HK-2 (cell line): ENCODE measurements at regions not wholly inside any gene's neighbourhood (a gene's known extent, or its start where the extent isn't known, plus 50 kb on each side); places are given as distances from the start of the nearest gene placed in this dataset.
"Not testable (repeated sequence)": the region's sequence is repeated elsewhere in the genome, so short reads cannot be mapped to it uniquely, and the experiment has no call there.

Experiments used
- DNase-seq: peaks from one replicate; pipeline ENCODE4 v3.0.0-alpha.2; 2018; ENCODE audit not compliant: unreplicated experiment

DNA sequence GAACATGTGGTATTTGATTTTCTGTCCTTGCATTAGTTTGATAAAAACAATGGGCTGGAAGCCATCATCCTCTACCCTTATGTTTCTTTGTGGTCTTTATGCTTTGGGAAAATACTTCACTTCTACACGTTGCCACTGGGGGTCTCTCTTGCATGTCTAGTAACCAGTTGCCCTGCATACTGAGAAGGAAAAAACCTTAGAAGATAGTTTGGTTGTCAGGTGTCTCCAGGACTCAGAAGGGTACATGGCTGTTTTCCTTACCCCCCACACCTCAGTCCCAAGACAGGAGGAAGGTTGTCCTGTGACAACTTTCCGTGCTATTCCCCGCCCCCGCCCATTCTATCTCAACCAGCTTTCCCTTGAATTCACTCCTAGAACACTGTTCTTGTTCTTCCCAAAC lies 62.1 kb upstream of the LANCL3 start:
- no peak for DNase-seq

DNA sequence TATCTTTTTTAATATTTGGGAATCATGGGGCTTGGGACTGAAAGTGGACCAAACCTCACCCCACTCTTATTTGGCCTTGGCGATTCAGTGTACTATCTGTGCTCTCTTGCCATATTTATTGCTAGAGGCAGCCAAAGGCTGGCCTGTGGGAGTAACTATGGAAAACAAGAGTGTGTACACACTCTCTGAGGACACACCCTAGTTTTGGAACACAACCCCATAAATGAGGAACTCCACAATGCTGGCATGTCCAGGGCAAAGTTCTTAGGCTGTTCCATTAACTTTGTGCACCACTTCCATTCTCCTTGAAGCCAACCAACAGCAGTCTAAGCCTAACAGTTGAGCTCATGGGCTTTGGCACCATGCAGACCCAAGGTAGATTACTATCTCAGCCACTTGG lies 54.9 kb upstream of the LANCL3 start:
- not testable (repeated sequence) for DNase-seq

DNA sequence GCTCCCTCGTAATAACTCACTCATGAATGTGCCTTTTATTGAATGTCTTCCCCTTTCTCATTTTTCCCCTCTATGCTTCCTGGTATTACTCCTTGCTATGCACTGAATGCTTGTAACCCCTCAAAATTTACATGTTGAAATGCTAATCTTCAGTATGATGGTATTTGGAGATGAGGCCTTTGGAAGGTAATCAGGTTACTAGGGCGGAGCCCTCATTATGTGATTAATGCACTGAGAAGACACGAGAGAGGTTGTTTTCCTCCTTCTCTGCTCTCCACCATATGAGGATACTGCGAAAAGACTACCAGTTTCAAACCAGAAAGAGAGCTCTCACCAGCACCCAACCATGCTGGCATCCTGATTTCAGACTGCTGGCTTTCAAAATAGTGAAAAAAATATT lies 52.2 kb upstream of the LANCL3 start:
- DNase-seq: not testable (repeated sequence)

DNA sequence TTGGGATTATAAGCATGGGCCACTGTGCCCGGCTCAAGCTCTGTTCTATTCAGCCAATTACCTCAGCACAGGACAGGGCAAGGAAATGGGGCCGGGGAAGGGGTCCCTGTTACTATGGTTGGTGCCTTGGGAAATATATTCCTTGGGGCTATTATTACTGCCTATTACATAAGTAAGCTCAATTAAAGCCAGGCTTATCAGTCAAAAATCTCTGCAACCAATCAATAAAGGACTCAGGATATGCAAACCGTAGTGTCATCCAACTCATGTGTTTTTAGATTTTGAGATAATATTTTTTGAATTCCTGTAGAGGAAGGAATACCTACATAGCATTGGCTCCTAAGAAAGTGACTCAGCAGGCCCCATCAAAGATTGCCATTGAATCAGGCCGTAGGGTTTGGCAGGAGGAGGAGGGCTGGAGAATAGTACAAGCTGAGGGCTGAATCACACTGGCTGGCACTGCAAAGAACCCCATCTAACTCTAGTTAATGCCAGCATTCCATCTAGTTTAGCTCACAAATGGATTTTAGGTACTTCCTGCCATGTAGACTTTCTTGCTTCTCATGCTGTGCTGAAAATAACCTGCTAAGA lies 50.5 kb upstream of the LANCL3 start:
- peak; percentile 18 for DNase-seq
